ENCODE measurements at regions not wholly inside any gene's neighbourhood (a gene's known extent, or its start where the extent isn't known, plus 50 kb on each side); places are given as distances from the start of the nearest gene placed in this dataset.

DNA sequence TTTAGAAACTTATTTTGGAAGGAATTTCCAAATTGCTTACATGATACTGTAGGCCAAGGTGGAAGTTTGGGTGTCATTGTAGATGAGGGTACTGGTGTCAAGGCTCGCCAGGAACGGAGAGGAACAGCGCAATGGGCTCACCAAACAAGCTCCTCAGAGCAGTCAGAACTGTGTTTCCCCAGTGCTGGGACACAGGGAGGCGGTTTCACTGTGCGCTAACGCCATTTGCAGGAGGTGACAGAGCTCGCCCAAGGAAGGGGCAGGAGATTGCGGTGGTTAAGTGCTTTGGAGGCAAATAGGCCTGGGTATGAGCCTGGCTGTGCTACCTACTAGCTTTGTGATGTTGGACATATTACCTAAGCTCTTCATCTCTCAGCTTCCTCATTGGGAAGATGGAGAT is 57.3 kb downstream of the HHEX start:
- H3K4me1 Mint-ChIP-seq (ENCODE audit: low read depth) = no peaks in the 10 kb centered on the region
- no peak overlapping the region for H3K4me3 Mint-ChIP-seq (ENCODE audit: low read depth)
- H3K27me3 Mint-ChIP-seq (ENCODE audit: low read depth) = peaks cover 17% of the 10 kb centered on the region
- intact Hi-C loops (cut with micrococcal nuclease) = no loop called here
- no peak for DNase-seq (ENCODE audit: low spot score)
- no peak overlapping the region for H3K27ac Mint-ChIP-seq
- H3K36me3 Mint-ChIP-seq (ENCODE audit: low read depth) = no peaks in the 10 kb centered on the region
- no peaks in the 10 kb centered on the region for H3K9me3 Mint-ChIP-seq

- H3K9me3 Mint-ChIP-seq = no peaks in the 10 kb centered on the region
- H3K27me3 Mint-ChIP-seq (ENCODE audit: low read depth) = peaks cover 15% of the 10 kb centered on the region
- H3K36me3 Mint-ChIP-seq (ENCODE audit: low read depth) = no peaks in the 10 kb centered on the region
- H3K27ac Mint-ChIP-seq = no peak overlapping the region
- peak; percentile 22 for DNase-seq (ENCODE audit: low spot score)
- H3K4me3 Mint-ChIP-seq (ENCODE audit: low read depth) = no peak overlapping the region
- intact Hi-C loops (cut with micrococcal nuclease) = no loop called here
- H3K4me1 Mint-ChIP-seq (ENCODE audit: low read depth) = no peaks in the 10 kb centered on the region
These were observed 57.8 kb downstream of the HHEX start for GRCh38 chr10:92747600-92747999.

DNA sequence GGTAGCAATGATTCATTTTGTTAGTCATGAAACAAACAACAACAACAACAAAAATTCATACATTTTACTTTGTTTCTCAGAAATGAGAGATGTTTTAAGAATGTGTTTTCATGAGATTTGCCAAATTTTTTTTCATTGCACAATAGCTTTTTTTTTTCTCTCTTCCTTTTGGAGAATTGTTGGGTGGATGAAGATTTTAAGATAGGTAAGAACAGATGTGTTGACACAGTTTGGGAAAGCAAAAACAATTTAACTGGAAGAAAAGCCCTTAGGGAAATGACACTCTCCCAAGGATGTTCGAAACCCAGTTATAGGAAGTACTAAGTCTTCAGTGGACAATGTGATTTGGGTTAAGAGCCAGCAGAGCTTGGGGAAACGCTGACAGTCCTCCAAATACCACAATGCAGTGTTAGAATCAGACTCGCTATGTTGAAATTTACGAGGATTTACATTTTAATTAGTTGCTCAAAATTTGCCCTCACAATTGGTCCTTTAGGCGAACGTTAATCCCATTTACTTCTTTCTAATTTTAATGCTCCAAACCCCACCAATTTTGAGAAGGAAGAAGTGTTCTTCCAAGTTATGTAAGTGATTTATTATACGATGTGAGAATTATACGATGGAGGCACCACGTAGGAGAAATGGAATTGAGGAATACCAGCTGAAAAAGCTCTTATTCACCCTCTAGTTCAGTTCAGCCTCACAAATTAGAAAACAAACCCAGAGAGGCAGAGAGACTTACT is 61.2 kb downstream of the HHEX start:
- H3K27me3 Mint-ChIP-seq (ENCODE audit: low read depth) = peaks cover 11% of the 10 kb centered on the region
- no peaks in the 10 kb centered on the region for H3K4me1 Mint-ChIP-seq (ENCODE audit: low read depth)
- H3K9me3 Mint-ChIP-seq = no peaks in the 10 kb centered on the region
- intact Hi-C loops (cut with micrococcal nuclease) = no loop called here
- no peak overlapping the region for H3K4me3 Mint-ChIP-seq (ENCODE audit: low read depth)
- no peak for DNase-seq (ENCODE audit: low spot score)
- H3K27ac Mint-ChIP-seq = no peak overlapping the region
- no peaks in the 10 kb centered on the region for H3K36me3 Mint-ChIP-seq (ENCODE audit: low read depth)

- DNase-seq (ENCODE audit: low spot score) = no peak
- intact Hi-C loops (cut with micrococcal nuclease) = no loop called here
- Mint-ChIP-seq H3K4me1 (ENCODE audit: low read depth) (peaks cover 4% of the 10 kb centered on the region), H3K36me3 (ENCODE audit: low read depth) (no peaks in the 10 kb centered on the region), H3K27ac (no peak overlapping the region), H3K9me3 (no peaks in the 10 kb centered on the region), H3K27me3 (ENCODE audit: low read depth) (peaks cover 11% of the 10 kb centered on the region), H3K4me3 (ENCODE audit: low read depth) (no peak overlapping the region)
These were observed 61.7 kb downstream of the HHEX start for GRCh38 chr10:92751534-92751811.

DNA sequence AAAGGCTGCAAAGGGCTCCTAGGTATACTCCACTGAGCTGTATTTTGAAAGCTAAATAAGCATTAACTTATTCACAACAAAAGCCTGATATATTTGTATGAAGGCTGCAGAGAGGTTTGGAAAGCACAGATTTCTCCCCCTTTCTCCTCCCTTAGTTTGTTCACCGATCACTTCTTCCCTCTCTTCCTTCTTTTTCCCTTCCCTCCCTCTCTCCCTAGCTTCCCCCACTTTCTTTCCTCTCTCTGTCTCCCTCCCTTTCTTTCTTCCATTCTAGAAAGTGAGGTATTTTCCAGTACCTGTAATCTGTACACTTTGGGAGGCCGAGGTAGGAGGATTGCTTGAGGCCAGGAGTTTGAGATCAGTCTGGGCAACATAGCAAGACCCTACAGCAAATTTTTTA is 62.1 kb downstream of the HHEX start:
- DNase-seq (ENCODE audit: low spot score) = no peak
- H3K36me3 Mint-ChIP-seq (ENCODE audit: low read depth) = no peaks in the 10 kb centered on the region
- peaks cover 11% of the 10 kb centered on the region for H3K27me3 Mint-ChIP-seq (ENCODE audit: low read depth)
- H3K4me1 Mint-ChIP-seq (ENCODE audit: low read depth) = peaks cover 8% of the 10 kb centered on the region
- intact Hi-C loops (cut with micrococcal nuclease) = no loop called here
- H3K4me3 Mint-ChIP-seq (ENCODE audit: low read depth) = no peak overlapping the region
- no peak overlapping the region for H3K27ac Mint-ChIP-seq
- no peaks in the 10 kb centered on the region for H3K9me3 Mint-ChIP-seq

DNA sequence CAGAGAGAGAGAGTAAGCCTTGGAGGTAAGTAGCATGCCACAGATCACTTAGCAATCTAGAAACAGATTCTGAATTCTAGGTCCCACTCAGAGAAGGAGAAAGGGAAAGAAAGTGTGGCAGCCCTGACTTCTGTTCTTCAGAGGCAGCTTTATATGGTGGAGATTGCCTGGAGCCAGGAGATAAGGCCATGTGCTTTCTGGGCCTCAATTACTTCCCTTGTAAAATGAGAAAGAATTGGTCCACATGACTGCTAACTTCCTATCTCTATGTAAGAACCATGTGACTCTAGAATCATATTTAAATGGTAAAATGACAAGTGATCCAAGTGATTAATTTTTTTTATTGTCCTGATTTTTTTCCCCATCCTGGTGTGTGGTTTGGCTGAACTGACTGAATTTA is 64.1 kb downstream of the HHEX start:
- intact Hi-C loops (cut with micrococcal nuclease) = no loop called here
- Mint-ChIP-seq H3K36me3 (ENCODE audit: low read depth) (no peaks in the 10 kb centered on the region), H3K4me3 (ENCODE audit: low read depth) (no peak overlapping the region), H3K27ac (no peak overlapping the region), H3K4me1 (ENCODE audit: low read depth) (peaks cover 14% of the 10 kb centered on the region), H3K9me3 (no peaks in the 10 kb centered on the region), H3K27me3 (ENCODE audit: low read depth) (peaks cover 5% of the 10 kb centered on the region)
- DNase-seq (ENCODE audit: low spot score) = no peak

DNA sequence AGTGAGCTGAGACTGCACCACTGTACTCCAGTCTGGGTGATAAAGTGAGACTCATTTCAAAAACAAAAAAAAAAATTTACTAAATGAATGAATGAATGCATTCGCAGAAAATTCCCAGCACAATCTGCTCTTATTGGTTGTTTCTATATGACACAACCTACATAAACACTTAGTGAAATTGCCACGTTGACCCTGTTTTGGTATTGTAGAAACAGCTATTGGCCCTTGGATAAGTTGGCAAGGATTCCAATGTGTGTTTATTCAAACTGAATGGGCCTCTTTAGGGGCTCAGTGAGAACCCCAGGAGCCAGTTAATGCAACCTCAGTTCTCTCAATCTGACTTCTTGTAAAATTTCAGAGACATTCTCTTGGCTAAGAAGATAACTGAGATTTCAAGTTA is 66.0 kb downstream of the HHEX start:
- H3K27ac Mint-ChIP-seq = no peak overlapping the region
- no peaks in the 10 kb centered on the region for H3K36me3 Mint-ChIP-seq (ENCODE audit: low read depth)
- H3K4me1 Mint-ChIP-seq (ENCODE audit: low read depth) = peaks cover 14% of the 10 kb centered on the region
- H3K27me3 Mint-ChIP-seq (ENCODE audit: low read depth) = peaks cover 1% of the 10 kb centered on the region
- H3K4me3 Mint-ChIP-seq (ENCODE audit: low read depth) = no peak overlapping the region
- H3K9me3 Mint-ChIP-seq = no peaks in the 10 kb centered on the region
- no peak for DNase-seq (ENCODE audit: low spot score)
- intact Hi-C loops (cut with micrococcal nuclease) = no loop called here

DNA sequence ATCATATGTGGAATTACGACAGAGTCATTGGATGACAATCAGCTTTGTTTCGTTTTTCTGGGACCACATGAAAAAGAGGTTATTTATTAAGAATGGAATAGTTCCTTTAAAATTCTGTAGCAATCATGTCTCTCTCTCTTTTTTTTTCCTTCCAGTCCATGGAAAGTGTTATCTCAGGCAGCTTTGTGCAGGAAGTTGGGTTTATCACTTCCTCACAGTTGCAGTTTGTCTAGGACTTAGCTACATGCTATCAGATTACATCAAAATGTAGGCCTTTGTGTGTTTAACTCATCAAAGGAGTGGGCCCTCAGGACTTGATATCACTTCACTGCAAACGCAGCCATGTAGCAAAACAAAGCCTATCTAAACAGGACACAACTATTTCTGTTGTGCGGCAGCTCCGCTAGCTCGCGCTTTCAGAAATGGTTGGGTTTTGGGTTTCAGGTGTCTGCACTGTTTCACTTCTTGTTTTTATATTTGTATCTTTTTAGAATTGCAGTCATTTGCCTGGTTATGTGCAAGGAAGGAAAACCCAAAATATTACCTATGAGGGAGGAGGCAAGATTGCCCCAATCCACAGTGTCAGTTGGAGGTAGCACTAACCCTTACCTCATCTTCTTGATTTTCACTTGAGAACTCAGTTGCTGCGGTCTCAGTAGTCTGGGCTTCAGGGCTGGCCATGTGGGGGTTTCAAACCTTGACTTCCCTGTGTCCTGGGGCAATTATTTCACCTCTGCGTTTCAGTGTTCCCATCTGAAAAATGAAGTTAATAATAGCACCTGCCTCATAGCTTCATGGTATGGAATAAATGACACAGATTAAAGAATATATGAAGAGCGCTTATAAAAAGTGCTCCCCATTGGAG is 66.7 kb downstream of the HHEX start:
- peaks cover 3% of the 10 kb centered on the region for H3K27me3 Mint-ChIP-seq (ENCODE audit: low read depth)
- intact Hi-C loops (cut with micrococcal nuclease) = no loop called here
- no peak overlapping the region for H3K27ac Mint-ChIP-seq
- DNase-seq (ENCODE audit: low spot score) = no peak
- peaks cover 14% of the 10 kb centered on the region for H3K4me1 Mint-ChIP-seq (ENCODE audit: low read depth)
- no peaks in the 10 kb centered on the region for H3K36me3 Mint-ChIP-seq (ENCODE audit: low read depth)
- H3K4me3 Mint-ChIP-seq (ENCODE audit: low read depth) = no peak overlapping the region
- no peaks in the 10 kb centered on the region for H3K9me3 Mint-ChIP-seq

- Mint-ChIP-seq H3K4me3 (ENCODE audit: low read depth) (no peak overlapping the region), H3K4me1 (ENCODE audit: low read depth) (peaks cover 14% of the 10 kb centered on the region), H3K9me3 (no peaks in the 10 kb centered on the region), H3K27me3 (ENCODE audit: low read depth) (peaks cover 10% of the 10 kb centered on the region), H3K36me3 (ENCODE audit: low read depth) (no peaks in the 10 kb centered on the region), H3K27ac (no peak overlapping the region)
- DNase-seq (ENCODE audit: low spot score) = no peak
- intact Hi-C loops (cut with micrococcal nuclease) = no loop called here
These were observed 67.4 kb downstream of the HHEX start for GRCh38 chr10:92757066-92757710.

DNA sequence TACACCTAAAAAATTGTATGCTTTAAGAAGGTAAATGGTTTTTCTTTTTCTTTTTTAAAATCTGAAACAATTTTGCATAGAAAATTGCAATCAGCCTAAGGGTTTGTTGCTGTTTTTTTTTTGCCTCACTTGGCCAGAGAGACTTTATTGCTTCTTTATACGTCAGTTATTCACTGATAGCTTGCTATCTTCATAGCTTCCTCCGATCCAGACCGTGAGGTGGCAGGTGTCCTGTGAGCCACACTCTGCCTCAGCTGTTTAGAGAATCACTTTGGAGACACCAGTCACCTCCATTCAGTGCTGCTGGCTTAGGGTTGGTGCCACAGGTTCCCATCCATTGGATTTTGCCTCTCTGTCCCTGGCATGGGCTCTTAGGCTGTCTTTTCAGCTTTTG is 68.0 kb downstream of the HHEX start:
- intact Hi-C loops (cut with micrococcal nuclease) = no loop called here
- H3K27ac Mint-ChIP-seq = no peak overlapping the region
- H3K27me3 Mint-ChIP-seq (ENCODE audit: low read depth) = peaks cover 10% of the 10 kb centered on the region
- no peak for DNase-seq (ENCODE audit: low spot score)
- H3K4me3 Mint-ChIP-seq (ENCODE audit: low read depth) = no peak overlapping the region
- H3K9me3 Mint-ChIP-seq = no peaks in the 10 kb centered on the region
- H3K36me3 Mint-ChIP-seq (ENCODE audit: low read depth) = no peaks in the 10 kb centered on the region
- H3K4me1 Mint-ChIP-seq (ENCODE audit: low read depth) = peaks cover 14% of the 10 kb centered on the region

DNA sequence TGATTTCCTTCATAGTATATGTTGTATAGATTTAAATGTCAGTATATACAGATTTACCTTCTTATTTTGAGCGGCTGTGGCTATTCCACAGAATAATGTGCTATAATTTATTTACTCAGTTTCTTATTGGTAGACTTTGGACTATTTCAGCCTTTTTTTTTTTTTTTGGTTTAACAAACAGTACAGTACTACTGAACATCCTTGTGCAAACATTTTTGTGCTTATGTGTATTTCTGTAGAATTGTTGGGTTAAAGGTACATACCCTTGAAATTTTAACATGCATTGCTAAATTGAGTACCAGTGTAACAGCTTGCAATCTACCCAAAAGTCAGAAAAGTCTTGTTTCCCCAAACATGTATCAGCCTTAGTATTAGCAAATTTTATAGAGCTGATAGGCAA is 68.8 kb downstream of the HHEX start:
- no peaks in the 10 kb centered on the region for H3K36me3 Mint-ChIP-seq (ENCODE audit: low read depth)
- peaks cover 11% of the 10 kb centered on the region for H3K27me3 Mint-ChIP-seq (ENCODE audit: low read depth)
- H3K27ac Mint-ChIP-seq = no peak overlapping the region
- intact Hi-C loops (cut with micrococcal nuclease) = no loop called here
- H3K9me3 Mint-ChIP-seq = no peaks in the 10 kb centered on the region
- no peak overlapping the region for H3K4me3 Mint-ChIP-seq (ENCODE audit: low read depth)
- no peak for DNase-seq (ENCODE audit: low spot score)
- peaks cover 14% of the 10 kb centered on the region for H3K4me1 Mint-ChIP-seq (ENCODE audit: low read depth)

- Mint-ChIP-seq H3K4me3 (ENCODE audit: low read depth) (no peak overlapping the region), H3K27ac (no peak overlapping the region), H3K27me3 (ENCODE audit: low read depth) (peaks cover 19% of the 10 kb centered on the region), H3K9me3 (no peaks in the 10 kb centered on the region), H3K36me3 (ENCODE audit: low read depth) (no peaks in the 10 kb centered on the region), H3K4me1 (ENCODE audit: low read depth) (peaks cover 14% of the 10 kb centered on the region)
- intact Hi-C loops (cut with micrococcal nuclease) = no loop called here
- DNase-seq (ENCODE audit: low spot score) = no peak
These were observed 70.9 kb downstream of the HHEX start for GRCh38 chr10:92760609-92761008.

DNA sequence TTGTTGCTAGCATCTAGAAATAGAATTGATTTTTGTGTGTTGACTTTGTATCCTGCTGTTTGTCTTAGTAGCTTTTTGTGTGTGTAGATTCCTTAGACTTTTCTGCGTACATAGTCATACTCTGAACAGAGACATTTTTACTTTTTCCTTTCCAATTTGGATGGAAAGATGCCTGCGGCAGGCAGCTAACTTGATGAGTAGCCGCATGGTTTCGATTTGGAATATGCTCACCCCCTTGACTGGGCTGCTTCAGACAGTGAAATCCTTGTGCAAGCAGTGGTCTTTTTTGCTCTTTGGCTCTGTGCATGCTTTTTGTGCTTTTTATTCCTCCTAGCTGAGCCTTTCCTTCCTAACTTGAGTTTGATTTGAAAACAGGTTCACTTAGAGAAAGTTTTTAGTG is 71.8 kb downstream of the HHEX start:
- peaks cover 9% of the 10 kb centered on the region for H3K4me1 Mint-ChIP-seq (ENCODE audit: low read depth)
- H3K4me3 Mint-ChIP-seq (ENCODE audit: low read depth) = no peak overlapping the region
- intact Hi-C loops (cut with micrococcal nuclease) = no loop called here
- DNase-seq (ENCODE audit: low spot score) = no peak
- peaks cover 21% of the 10 kb centered on the region for H3K27me3 Mint-ChIP-seq (ENCODE audit: low read depth)
- H3K36me3 Mint-ChIP-seq (ENCODE audit: low read depth) = no peaks in the 10 kb centered on the region
- H3K9me3 Mint-ChIP-seq = no peaks in the 10 kb centered on the region
- no peak overlapping the region for H3K27ac Mint-ChIP-seq

Data from activated T-helper 2 cell treated with anti-CD3 and anti-CD28 coated beads, Interferon-gamma antibody, Interleukin-2, Interleukin-4, amounts not matched to agents 10 μg/mL and 5 μg/mL and 100 μg/mL, durations not matched to agents 14 hours and 24 hours and 36 hours (primary cell).